SK-N-MC (cell line): ENCODE measurements at regions not wholly inside any gene's neighbourhood (a gene's known extent, or its start where the extent isn't known, plus 50 kb on each side); places are given as distances from the start of the nearest gene placed in this dataset.
A peak's percentile ranks its signal among the peaks of the same experiment; 100 is the strongest.

Experiments used
- EZH2 ChIP-seq: fragments of 200-600 bp; sonication (generic); IDR thresholded peaks from one replicate; pipeline ENCODE4 v1.6.1; 2017; ENCODE audit warnings: antibody characterized with exemption
- FOXP2 ChIP-seq: optimal IDR thresholded peaks from 2 replicates; pipeline ENCODE3; 2011; ENCODE audit warnings: mild to moderate bottlenecking, moderate library complexity; ENCODE audit not compliant: insufficient read depth; ENCODE audit errors: extremely low read length, control extremely low read depth
- POLR2AphosphoS5 ChIP-seq: IDR thresholded peaks from 2 replicates; pipeline ENCODE4 v1.6.1; 2012; ENCODE audit warnings: mild to moderate bottlenecking, low read depth, low read length, borderline replicate concordance

DNA sequence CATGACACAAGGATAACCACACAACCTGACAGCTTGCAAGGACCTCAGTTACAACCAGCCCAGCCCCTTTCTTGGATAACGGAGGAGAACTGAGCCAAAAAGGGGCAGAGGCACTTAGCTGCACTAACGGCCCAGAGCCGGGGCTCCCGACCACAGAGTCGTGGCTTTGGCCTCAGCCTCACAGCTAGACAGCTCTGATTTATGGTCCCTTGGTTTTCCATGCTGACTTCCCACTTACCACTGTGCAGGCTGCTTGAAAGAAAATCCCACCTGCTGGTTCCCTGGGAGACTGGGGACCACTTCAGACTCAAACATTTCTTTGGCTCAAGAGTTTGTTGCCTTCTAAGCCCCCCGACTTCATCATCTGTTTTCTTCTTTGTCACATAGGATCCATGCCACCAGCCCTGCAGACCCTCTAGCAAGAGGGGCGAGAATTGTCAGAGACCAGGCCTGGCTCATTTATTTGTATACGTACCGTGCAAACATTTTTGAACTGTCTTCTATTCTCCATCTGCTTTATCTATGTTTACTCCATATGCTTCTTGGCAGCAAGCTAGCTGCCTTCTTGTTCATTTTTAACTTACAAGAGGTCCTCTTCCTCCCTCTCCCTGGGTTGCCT lies 352.6 kb upstream of the MYT1L start:
- TF ChIP-seq POLR2AphosphoS5, result no peak
- TF ChIP-seq EZH2, result peak; percentile 7
- TF ChIP-seq FOXP2, result no peak
